Head of caudate nucleus (tissue), 42 donors: ENCODE measurements at regions not wholly inside any gene's neighbourhood (a gene's known extent, or its start where the extent isn't known, plus 50 kb on each side); places are given as distances from the start of the nearest gene placed in this dataset.
"Not testable (repeated sequence)": the region's sequence is repeated elsewhere in the genome, so short reads cannot be mapped to it uniquely, and the experiment has no call there.

ENCODE experiments used
- DNase-seq, 42 donors: peaks; one replicate each; pipeline versions ENCODE4 v3.0.0 to v3.0.0-alpha.2; 2020 to 2021; ENCODE audit warnings: mixed read lengths in 7 of 42
- intact Hi-C: fragments of 100-400 bp; cut with DNase I; formaldehyde crosslinking; loops from one replicate; pipeline ENCODE4 v1.15.0; 2022

DNA sequence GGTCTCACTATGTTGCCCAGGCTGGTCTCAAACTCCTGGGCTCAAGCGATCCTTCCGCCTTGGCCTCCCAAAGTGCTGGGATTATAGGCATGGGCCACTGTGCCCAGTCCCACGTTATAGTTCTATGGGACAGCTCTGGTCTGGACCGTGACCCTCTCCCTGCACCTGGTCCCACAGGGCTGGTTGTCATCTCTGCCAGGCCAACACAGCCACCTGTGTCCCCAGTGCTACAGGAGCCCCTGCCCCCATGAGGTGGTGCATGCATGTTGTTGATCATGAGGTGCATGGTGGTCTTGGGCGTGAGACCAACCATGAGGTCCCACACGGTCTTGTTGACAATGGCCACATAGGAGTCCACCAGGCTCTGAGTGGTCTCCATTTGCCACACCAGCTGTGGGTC lies 51.0 kb upstream of the UBE2Q2 start:
- DNase-seq, intact Hi-C loops: not testable (repeated sequence)

DNA sequence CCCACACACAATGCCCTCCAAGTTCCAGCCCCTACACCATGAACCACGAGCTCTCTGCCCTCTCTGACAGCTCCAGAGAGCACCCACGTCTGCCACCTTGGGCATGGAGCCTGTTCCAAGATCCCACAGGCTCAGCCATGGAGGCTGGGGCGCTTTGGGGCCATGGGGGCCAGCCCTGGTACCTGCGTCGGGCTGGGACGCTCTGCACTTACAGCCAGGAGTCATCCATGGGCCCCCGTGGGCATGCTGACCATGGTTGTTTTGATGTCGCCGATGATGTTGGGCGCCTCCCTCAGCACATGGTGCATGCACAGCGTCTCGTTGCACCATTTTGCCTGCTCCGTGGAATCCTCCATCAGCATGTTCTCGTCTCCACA lies 51.9 kb upstream of the UBE2Q2 start:
- intact Hi-C loops, result no loop called here
- DNase-seq, result no peak

DNA sequence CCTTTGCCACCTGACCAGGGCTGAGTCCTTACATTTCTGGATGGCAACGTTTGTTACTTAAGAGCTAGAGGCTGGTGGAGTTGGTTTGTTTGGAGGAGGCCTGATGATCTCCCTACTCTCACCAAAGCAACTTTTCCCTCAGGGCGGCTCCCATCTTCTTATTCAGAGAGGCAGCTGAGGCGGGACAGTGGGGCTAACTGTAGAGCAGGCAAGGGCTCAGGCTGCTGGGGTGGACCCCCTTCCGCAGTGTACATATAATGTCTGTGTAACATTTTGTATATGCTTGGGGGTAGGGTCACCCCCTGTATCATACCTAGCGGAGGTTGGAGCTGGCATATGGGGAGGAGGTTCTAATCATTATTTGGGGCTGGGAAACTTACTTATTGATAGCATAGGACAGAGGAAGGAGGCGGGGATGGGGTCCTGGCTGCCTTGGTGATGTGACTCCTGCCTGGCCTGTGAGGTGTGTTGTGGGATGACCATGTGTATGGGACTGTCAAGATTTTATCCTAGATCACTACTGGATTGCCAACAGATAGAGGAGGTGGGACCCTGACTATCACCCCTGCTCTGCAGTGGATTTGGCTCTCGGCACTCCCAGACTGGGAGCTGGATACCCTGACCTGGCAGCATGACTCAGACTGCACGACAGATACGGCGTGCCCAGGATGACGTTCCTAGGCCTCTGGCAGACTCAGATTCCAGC lies 52.5 kb upstream of the UBE2Q2 start:
- no peak for DNase-seq

DNA sequence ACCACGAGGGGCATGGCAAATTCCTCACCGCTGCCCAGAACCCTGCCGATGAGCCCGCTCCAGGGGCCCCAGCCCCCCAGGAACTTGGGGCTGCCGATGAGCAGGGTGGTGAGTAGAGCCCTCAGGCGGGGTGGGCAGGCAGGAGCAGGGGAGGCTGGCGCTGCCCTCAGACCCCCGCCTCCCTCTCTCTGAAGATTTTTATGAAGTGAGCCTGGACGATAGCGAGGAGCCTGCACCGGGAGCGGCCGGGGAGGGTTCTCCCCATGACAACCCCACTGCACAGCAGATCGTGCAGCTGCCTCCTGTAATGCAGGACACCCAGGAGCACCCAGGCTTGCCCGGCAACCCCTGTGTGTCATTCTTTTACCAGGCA lies 56.7 kb upstream of the UBE2Q2 start:
- DNase-seq, result no peak
- intact Hi-C loops, result no loop called here

More for the DNA sequence above, 52.5 kb upstream of the UBE2Q2 start:
- intact Hi-C loops, result no loop called here

DNA sequence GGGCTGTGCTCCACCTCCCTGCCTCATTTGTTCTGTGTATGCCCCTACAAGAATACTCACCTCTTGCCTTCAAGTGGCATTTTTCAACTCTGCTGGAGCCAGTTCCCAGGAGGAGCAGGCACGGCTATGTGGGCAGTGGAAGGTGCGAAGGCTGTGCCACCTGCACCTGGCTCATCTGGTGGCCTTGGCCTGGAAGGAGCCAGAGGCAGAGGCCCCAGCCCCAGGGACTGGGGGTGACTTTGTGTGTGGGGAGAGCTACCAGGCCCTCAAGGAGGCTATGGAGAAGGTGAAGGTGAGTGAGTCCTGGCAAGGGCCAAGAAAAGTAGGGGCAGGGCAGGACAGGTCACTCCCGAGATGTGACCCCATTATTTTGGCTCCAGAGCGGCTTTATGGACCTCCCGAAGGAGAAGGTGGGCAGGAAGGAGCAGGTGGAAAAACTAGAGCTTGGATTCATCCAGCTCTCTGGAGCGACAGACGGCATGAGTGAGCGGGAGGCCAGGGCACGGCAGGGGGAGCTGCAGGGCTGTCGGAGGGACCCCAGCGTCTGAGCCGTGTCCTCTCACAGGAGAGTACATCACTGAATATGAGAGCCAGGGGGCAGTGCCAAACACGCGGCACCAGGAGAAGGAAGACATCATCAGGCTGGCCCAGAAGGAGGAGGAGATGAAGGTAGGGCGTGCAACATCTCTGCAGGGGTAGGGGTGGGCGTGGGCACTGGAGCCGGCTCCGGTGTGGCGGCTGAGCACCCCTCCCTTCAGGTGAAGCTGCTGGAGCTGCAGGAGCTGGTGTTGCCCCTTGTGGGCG lies 57.3 kb upstream of the UBE2Q2 start:
- intact Hi-C loops, result no loop called here
- peak in 2 of 42 donors; percentile 2 to 8 for DNase-seq

DNA sequence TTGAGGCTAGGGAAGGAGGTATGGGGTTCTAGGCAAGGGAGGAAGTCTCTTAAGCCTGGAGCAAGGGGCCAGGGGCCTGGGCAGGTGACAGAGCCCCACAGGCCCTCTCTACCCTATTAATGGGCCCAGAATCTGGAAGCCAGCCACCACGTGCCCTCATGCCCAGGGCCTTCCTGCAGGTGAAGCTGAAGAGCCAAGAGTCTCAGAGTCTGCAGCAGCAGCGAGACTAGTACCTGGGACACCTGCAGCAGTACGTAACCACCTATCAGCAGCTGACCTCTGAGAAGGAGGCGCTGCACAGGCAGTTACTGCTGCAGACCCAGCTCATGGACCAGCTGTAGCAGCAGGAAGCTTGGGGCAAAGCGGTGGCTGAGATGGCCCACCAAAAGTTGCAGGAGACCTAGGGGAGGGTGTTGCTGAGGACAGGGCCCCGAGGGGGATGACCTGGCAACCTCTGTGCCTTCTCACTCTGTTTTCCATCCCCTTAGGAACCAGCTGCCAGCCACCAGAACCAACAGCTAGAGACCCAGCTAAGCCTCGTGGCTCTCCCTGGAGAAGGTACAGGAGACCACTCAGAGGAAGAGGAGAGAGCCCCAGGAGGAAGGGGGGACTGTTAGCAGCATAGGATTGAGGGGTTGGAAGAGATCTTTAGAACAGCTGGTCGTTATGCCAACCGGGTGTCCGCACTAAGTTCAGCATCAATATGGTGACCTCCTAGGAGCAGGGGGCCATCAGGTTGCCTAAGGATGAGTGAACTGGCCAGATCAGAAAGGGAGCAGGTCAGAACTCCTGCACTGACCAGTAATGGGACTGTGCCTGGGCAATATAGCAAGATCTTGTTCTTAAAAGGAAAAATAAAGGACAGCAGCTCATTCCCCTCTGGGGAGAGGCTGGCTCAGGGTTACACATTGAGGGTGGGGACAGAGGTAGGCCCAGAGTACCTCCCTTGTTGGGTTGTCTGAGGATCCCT lies 58.5 kb upstream of the UBE2Q2 start:
- DNase-seq, result peak in 1 of 42 donors; percentile 1
- intact Hi-C loops, result not testable (repeated sequence)

DNA sequence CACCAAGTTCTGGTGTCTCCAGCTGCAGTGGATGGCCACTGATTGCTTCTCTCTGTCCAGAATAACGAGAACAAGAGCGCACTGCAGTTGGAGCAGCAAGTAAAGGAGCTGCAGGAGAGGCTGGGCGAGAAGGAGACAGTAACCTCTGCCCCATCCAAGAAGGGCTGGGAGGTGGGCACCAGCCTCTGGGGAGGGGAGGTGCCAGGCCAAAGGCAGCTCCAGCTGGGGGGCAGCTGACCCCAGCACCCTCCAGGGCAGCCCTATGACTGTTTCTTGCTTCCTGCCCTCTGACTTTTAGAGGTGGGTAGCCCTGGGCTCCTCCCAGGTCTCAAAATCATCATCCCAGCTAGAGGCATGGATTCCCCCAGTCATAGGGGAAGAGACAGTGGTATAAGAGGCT lies 59.7 kb upstream of the UBE2Q2 start:
- intact Hi-C loops, result not testable (repeated sequence)
- DNase-seq, result peak in 1 of 42 donors; percentile 15

DNA sequence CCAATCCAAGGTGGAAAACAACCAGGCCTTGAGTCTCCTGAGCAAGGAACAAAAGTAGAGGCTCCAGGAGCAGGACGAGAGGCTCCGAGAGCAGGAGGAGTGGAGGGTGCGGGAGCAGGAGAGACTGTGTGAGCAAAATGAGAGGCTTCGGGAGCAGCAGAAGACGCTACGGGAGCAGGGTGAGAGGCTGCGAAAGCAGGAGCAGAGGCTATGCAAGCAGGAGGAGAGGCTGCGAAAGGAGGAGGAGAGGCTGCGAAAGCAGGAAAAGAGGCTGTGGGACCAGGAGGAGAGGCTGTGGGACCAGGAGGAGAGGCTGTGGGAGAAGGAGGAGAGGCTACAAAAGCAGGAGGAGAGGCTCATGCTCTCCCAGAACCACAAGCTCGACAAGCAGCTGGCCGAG lies 60.3 kb upstream of the UBE2Q2 start:
- no peak for DNase-seq
- intact Hi-C loops, result no loop called here

DNA sequence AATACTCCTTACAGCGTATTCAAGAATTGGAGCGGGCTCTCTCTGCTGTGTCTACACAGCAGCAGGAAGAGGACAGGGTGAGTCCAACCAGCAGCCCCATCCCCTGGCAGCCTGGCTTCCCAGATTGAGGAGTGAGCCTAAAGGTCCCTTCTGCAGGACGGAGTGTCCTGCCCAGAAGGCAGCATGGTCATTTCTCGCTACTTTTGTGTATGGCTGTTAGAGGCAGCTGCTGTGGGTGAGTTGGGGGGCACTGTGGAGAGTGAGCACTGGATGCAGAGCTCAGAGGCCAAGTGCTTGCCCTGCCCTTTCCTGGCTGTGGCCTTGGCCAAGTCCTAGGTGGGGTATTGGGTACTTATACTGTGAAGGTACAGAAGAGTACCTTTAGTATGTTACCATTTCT lies 62.3 kb upstream of the UBE2Q2 start:
- intact Hi-C loops, DNase-seq: not testable (repeated sequence)

DNA sequence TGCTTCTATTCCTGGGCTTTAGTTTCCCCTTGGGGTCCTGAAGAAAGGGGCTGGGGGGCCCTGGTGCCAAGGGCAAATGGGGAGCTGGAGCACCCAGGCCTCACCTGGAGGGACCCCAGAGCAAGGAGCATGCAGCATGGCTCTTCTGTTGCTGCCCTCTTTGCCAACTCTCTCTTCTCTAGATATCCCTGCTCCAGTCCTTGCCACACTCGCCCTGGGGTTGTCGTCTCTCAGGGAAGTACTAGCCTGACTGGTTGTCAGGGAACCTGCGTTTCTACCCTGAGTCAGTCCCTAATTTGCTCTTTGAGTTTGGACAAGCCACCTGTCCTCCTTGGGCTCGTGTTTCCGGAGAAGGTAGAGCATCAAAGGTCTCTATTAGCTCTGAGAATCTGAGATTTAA lies 63.7 kb upstream of the UBE2Q2 start:
- DNase-seq, result peak in 1 of 42 donors; percentile 19
- intact Hi-C loops, result no loop called here

DNA sequence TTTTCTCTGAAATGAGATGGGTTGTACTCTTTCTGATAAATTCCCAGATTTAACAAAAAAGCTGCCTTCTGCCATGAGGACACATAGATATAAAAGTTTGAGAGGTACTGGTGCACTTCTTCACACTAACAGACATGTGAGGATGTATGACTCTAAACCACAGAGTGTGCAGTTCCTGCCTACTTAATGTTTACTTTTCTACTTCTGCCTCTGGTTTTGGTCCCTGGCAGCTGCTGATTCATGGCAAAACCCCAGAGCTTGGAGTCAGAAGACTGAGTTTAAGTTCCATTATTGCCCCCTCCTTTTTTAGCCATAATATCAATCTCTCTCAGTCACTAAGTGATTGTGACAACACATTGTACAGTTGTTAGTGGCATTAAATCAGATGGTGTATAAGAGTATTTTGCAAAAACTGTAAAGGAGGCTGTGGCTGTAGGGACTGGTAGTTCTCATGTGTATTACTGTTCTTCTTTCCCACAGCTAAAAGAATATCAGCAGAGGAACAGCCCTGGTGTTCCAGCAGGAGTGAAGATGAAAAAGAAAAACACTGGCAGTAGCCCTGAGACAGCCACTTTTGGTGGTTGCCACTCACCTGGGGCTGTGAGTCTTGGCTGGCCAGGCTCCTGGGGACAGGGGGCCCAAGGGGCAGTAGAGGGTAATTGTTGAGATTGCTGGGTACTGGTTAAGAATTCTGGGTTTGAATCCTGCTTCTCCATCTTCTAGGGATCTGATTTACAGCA lies 64.4 kb upstream of the CSPG4 start:
- DNase-seq, intact Hi-C loops: not testable (repeated sequence)

DNA sequence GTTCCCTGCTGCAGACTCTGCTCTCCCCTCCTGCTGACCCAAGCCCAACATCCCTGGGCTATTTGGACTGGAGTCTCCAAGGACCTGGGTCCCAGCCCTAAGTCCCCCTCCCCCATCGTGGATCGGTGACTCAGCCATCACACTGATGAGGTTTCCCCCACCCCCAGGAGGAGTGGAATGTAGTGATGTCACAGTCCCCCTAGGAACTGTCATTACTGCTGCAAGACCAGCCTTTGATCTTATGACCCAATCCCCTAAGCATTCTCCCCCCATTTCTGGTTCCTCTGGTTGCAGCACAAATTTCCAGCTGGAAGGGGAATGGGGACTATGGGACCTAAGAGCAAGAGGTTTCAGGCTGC lies 63.4 kb upstream of the CSPG4 start:
- DNase-seq, result peak in 1 of 42 donors; percentile 20
- intact Hi-C loops, result no loop called here

DNA sequence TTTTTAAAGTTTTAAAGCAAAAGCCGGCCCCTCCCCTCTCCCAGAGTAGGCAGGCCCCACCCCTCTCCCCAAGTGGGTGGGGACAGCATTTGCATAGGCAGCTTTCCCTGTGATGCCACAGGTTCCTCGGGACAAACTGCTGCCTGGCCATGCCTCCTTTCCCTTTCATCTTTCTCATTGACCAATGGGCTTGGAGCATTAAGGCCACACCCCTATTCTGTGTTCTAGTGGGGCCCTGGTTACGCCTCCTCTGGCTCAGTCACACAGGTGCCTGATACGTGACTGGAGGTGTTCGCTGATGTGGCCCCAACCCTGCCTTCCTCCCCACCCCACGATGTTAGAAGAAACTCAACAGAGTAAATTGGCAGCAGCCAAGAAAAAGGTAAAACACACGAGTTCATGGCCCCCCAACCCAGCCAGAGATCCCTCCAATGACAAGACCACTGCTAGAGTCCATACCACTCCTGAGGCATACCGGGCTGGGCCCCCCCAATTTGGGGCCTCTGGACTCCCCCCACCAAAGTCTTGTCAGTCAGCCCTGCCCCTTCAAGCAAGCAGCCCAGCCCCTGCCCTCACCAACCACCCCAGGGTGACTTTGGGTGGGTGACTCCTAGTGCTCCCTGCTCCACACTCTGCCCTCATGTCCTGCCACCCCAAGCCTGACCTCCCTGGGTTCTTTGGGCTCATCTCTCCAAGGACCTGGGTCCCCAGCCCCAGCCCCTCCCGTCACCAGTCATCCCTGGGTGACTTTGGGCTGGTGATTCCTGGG lies 62.8 kb upstream of the CSPG4 start:
- DNase-seq, result peak in 1 of 42 donors; percentile 28
- intact Hi-C loops, result no loop called here

DNA sequence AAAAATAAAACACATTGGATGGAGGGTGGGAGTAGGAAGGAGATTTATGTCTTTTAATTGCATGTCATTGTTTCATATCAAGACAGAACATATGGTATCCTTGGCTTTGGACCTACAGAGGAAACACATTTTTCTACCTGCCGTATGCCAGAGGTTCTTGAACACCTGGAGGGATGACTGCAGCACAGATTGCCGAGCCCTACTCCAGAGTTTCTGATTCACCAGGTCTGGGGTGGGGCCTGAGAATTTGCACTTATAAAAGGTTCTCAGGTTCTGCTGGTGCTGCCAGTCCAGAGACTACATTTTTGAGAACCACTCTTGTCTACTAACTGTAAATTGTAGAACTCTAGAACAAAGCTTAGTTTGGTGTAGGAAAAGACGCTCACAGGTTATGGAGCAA lies 61.3 kb upstream of the CSPG4 start:
- intact Hi-C loops, DNase-seq: not testable (repeated sequence)

DNA sequence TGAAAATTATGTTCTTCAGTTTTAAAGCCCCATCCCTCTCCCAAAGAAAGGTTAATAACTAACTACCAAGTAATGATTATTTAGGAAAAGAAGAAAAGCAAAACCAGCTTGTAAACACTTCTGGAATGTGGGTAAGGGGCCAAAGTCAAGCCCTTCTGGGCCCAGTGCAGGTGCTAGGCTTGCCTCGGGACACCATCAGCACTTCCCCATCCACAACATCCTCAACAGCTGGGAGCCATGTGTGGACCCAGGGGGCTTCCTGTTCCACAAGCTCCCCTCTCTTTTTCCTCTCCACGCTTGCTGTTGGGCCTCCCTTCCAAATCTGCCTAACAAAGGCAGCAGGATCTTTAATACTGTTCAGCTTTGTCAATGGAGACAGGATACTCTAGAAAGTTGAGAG lies 58.4 kb upstream of the CSPG4 start:
- DNase-seq, result peak in 1 of 42 donors; percentile 8
- intact Hi-C loops, result not testable (repeated sequence)

DNA sequence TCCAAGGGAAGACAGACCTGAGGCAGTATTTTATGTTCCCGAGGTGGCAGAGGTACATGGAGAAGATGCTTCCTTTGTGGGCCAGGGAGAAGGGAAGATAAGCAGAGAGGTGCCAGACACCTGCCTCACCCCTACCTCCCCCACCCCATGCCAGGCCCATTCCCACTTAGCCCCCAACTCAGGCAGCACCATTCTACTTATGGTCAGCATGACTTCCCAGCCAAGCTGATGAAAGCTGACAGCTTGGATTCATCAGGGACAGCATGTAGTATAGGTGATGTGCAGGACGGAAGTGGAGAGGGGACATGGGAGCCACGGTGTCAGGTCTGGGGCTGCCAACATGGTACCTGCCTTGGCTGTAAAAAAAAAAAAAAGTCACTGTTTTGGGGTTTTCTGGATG lies 57.5 kb upstream of the CSPG4 start:
- intact Hi-C loops, result no loop called here
- peak in 3 of 42 donors; percentile 3 to 10 (median 8) for DNase-seq

DNA sequence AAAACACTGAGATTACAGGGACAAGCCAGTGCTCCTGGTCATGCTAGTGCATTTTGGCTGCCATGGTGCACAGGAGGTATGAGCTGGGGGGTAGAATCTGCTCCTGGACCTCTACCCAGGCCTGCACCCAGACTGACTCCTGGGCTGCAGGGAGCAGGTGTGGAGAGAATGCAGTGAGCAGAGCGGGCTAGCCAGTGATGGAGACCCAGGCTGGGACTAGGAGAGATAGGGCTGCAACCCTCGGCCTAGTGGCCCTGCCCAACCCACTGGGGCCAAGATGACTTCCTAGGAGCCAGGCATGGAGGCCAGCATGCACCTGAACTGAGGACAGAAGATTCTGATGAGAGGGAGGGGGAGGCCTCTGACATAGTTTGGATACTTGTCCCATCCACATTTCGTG lies 55.9 kb upstream of the CSPG4 start:
- DNase-seq, result peak in 3 of 42 donors; percentile 11 to 25 (median 19)
- intact Hi-C loops, result not testable (repeated sequence)
